Liver (tissue), 8 donors: ENCODE measurements at regions not wholly inside any gene's neighbourhood (a gene's known extent, or its start where the extent isn't known, plus 50 kb on each side); places are given as distances from the start of the nearest gene placed in this dataset.

Source experiments
- DNase-seq: peaks from one replicate; pipeline ENCODE4 v3.0.0-alpha.2; 2017; ENCODE audit warnings: low spot score
- H3K27ac ChIP-seq, 2 donors: one replicate each; pipeline ENCODE4 v1.7.0; 2013; ENCODE audit warnings: inconsistent platforms in 2 of 2, low read length in 2 of 2, control low read depth in 1 of 2, low read depth in 1 of 2, mild to moderate bottlenecking in 1 of 2
- H3K27me3 ChIP-seq, 4 donors: one replicate each; pipeline versions ENCODE4 v1.6.1 to v1.7.0; 2013; ENCODE audit warnings: low read length in 3 of 4, inconsistent platforms in 1 of 4, mild to moderate bottlenecking in 1 of 4, moderate library complexity in 1 of 4; ENCODE audit not compliant: control insufficient read depth in 4 of 4, insufficient read depth in 4 of 4
- H3K36me3 ChIP-seq, 4 donors: one replicate each; pipeline versions ENCODE4 v1.6.1 to v1.7.0; 2013; ENCODE audit warnings: low read length in 3 of 4, mild to moderate bottlenecking in 3 of 4, low read depth in 1 of 4, moderate library complexity in 1 of 4; ENCODE audit not compliant: control insufficient read depth in 4 of 4, insufficient read depth in 3 of 4
- H3K4me1 ChIP-seq, 4 donors: one replicate each; pipeline versions ENCODE4 v1.6.1 to v1.7.0; 2013; ENCODE audit warnings: low read length in 3 of 4, mild to moderate bottlenecking in 3 of 4, moderate library complexity in 1 of 4; ENCODE audit not compliant: control insufficient read depth in 4 of 4, insufficient read depth in 4 of 4
- H3K4me3 ChIP-seq, 3 donors: one replicate each; pipeline versions ENCODE4 v1.6.1 to v1.7.0; 2013; ENCODE audit warnings: low read length in 3 of 3, control low read depth in 1 of 3, low read depth in 1 of 3, mild to moderate bottlenecking in 1 of 3
- H3K9ac ChIP-seq, 2 donors: one replicate each; pipeline ENCODE4 v1.7.0; 2013; ENCODE audit warnings: low read length in 2 of 2, mild to moderate bottlenecking in 2 of 2, moderate library complexity in 2 of 2, control low read depth in 1 of 2, low read depth in 1 of 2
- H3K9me3 ChIP-seq, 4 donors: one replicate each; pipeline versions ENCODE4 v1.6.1 to v1.7.0; 2013; ENCODE audit warnings: low read length in 3 of 4; ENCODE audit not compliant: control insufficient read depth in 4 of 4
- FOXA1 ChIP-seq: IDR thresholded peaks from 2 replicates; pipeline ENCODE4 v1.6.1; 2016; ENCODE audit warnings: antibody characterized with exemption
- FOXA2 ChIP-seq: IDR thresholded peaks from 2 replicates; pipeline ENCODE4 v1.6.1; 2016; ENCODE audit warnings: antibody characterized with exemption
- GABPA ChIP-seq, 2 donors: IDR thresholded peaks in 1 of 2; conservative IDR thresholded peaks in 1 of 2; 2 replicates each; pipeline ENCODE4 v1.6.1; 2016; ENCODE audit warnings: antibody characterized with exemption in 2 of 2, mild to moderate bottlenecking in 1 of 2, moderate library complexity in 1 of 2
- HNF4G ChIP-seq: IDR thresholded peaks from 2 replicates; pipeline ENCODE4 v1.6.1; 2016; ENCODE audit warnings: antibody characterized with exemption
- JUND ChIP-seq, 2 donors: IDR thresholded peaks; 2 replicates each; pipeline ENCODE4 v1.6.1; 2016; ENCODE audit warnings: antibody characterized with exemption in 2 of 2
- NR2F2 ChIP-seq: IDR thresholded peaks from 2 replicates; pipeline ENCODE4 v1.6.1; 2016; ENCODE audit warnings: antibody characterized with exemption
- RAD21 ChIP-seq, 2 donors: IDR thresholded peaks; 2 replicates each; pipeline ENCODE4 v1.6.1; 2016; ENCODE audit warnings: antibody characterized with exemption in 2 of 2, mild to moderate bottlenecking in 2 of 2
- RXRA ChIP-seq, 2 donors: IDR thresholded peaks; 2 replicates each; pipeline ENCODE4 v1.6.1; 2017 to 2018; ENCODE audit warnings: antibody characterized with exemption in 2 of 2, mild to moderate bottlenecking in 1 of 2
- SP1 ChIP-seq: IDR thresholded peaks from 2 replicates; pipeline ENCODE4 v1.6.1; 2018; ENCODE audit warnings: antibody characterized with exemption, mild to moderate bottlenecking
- WGBS: extraction: QIAGEN DNeasy Blood & Tissue Kit; methylation state at CpG from one replicate; pipeline ENCODE4 v1.1.7; 2013; 5-methylcytosine and 5-hydroxymethylcytosine counted together
- TF ChIP-seq, protein P1 (sequence below): IDR thresholded peaks from 2 replicates; pipeline ENCODE4 v1.6.1; 2016; ENCODE audit warnings: antibody characterized with exemption
- TF ChIP-seq, protein P2 (sequence below): IDR thresholded peaks from 2 replicates; pipeline ENCODE4 v1.6.1; 2016; ENCODE audit warnings: antibody characterized with exemption
- TF ChIP-seq, protein P3 (sequence below): IDR thresholded peaks from 2 replicates; pipeline ENCODE4 v1.6.1; 2016; ENCODE audit warnings: antibody characterized with exemption
- TF ChIP-seq, protein P4 (sequence below): fragments of 150-350 bp; IDR thresholded peaks from 2 replicates; pipeline ENCODE4 v1.5.1; 2017; ENCODE audit warnings: improper control_type of control experiment, low read depth, low read length; ENCODE audit not compliant: missing input control
- TF ChIP-seq, protein P5 (sequence below): IDR thresholded peaks from 2 replicates; pipeline ENCODE4 v1.6.1; 2016; ENCODE audit warnings: antibody characterized with exemption, mild to moderate bottlenecking
- donor health status: healthy.
- donor health status: healthy.
- donor health status: healthy.
- donor health status: healthy.
- donor health status: healthy.

DNA sequence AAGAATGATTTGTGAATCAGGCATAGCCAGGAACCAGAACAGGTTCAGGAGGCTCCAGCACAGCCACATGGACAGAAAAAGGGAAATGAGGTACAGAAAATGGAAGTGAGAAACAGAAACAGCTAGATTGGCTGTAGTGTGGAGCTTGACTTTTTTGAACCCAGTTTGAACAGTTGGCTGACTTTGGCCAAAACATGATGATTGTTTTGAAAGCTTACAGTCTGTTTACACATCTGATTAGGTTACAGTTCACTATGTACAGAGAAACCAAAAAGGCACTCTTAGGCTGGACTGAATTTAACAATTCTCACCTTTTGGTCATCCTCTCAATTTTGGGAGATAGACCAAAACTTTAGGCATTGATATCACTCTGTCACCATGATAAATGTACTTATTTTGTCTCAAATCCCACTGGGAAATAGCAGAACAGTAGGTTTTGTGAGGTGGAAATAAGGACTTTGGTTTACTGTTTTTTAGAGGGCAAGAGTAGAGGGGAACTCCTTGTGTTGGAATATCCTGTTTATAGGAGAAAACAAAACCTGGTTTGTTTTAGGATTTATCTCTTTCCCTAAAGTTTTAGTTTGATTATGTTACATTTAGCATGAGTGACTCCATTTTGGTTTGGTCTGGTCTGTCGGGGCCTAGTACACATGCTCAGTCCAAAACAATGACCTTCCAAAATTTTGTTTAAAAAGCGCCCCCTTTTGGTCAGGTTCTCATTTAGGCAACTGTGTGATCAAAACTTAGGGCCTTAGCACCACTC is 123.1 kb downstream of the OLIG3 start (continued):
- TF ChIP-seq, protein P1, sequence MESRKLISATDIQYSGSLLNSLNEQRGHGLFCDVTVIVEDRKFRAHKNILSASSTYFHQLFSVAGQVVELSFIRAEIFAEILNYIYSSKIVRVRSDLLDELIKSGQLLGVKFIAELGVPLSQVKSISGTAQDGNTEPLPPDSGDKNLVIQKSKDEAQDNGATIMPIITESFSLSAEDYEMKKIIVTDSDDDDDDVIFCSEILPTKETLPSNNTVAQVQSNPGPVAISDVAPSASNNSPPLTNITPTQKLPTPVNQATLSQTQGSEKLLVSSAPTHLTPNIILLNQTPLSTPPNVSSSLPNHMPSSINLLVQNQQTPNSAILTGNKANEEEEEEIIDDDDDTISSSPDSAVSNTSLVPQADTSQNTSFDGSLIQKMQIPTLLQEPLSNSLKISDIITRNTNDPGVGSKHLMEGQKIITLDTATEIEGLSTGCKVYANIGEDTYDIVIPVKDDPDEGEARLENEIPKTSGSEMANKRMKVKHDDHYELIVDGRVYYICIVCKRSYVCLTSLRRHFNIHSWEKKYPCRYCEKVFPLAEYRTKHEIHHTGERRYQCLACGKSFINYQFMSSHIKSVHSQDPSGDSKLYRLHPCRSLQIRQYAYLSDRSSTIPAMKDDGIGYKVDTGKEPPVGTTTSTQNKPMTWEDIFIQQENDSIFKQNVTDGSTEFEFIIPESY: no peak
- no peak for TF ChIP-seq NR2F2
- no peak for TF ChIP-seq GABPA (IDR thresholded peaks at IDR 0.05 in 1 of 2, conservative IDR thresholded peaks at IDR 0.05 in 1 of 2)
- TF ChIP-seq SP1: peak; percentile 65
- TF ChIP-seq RAD21 (IDR thresholded peaks at IDR 0.05): peak in 1 of 2 donors; percentile 18
- TF ChIP-seq HNF4G: no peak

DNA sequence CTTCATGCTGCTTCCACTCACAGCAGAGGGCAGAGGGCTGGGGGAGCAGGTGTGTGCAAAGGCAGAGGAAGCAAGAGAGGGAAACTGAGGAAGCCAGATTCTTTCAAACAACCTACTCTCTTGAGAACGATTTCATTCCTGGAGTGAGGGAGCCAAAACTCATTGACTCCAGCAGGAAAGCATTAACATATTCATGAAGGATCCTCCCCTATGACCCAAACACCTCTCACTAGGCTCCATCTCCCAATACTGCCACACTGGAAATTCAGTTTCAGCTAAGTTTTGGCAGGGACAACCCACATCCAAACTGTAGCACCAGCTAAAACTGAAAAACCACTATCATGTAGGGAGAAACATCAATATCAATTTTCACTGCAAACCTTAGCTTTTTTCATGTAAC is 125.1 kb downstream of the OLIG3 start:
- H3K4me1 ChIP-seq: peaks cover 3 to 18% (median 5%) of the 10 kb centered on the region in 4 donors
- no peaks in the 10 kb centered on the region for H3K36me3 ChIP-seq
- H3K4me3 ChIP-seq: no peak overlapping the region
- DNase-seq: no peak
- no peak overlapping the region for H3K27ac ChIP-seq
- TF ChIP-seq, protein P2, sequence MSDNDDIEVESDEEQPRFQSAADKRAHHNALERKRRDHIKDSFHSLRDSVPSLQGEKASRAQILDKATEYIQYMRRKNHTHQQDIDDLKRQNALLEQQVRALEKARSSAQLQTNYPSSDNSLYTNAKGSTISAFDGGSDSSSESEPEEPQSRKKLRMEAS: no peak
- H3K9ac ChIP-seq: no peak overlapping the region
- no peaks in the 10 kb centered on the region for H3K9me3 ChIP-seq
- 75% methylated on average over 1 of the region's 1 CpG for WGBS
- H3K27me3 ChIP-seq: no peaks in the 10 kb centered on the region

DNA sequence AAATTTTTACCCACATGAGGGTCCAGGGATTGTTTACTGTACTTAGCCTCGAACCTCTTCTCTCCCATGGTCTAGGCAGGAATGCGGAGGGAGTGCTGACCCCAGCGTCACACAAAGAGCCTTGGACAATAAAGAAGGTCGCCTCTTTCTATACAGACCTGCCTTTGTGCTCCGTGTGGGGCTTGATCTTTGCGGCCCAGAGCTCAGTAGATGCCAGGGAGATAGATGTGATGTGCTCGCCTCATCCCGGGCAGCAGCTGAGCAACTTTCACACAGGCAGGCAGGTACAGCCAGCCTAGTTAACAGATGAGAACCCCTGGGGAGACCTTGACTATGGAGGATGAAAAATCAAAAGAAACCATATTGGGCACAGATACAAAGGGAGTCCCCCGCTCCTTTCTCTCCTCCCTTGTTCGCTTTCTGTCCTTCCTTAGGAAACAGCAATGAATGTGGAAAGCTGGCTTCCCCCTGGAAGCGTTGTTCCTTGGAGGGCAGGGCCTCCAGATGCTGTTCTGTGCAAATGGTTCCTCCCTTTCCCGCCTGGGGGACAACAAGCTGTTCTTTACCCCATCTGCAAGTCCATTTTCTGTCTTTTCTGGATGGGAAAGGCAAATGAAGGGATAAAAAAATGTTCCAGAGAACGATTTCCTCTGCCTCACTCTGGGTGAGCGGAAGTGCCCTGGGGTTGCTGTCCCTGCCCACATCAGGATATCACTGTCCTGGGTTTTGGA is 128.3 kb downstream of the OLIG3 start:
- H3K9ac ChIP-seq: no peak overlapping the region
- peaks cover 2 to 4% (median 4%) of the 10 kb centered on the region in 4 donors for H3K4me1 ChIP-seq
- DNase-seq: no peak
- H3K27ac ChIP-seq: no peak overlapping the region
- 91% methylated on average over 14 of the region's 14 CpGs for WGBS
- H3K4me3 ChIP-seq: no peak overlapping the region
- H3K9me3 ChIP-seq: no peaks in the 10 kb centered on the region
- TF ChIP-seq HNF4G: no peak
- H3K36me3 ChIP-seq: no peaks in the 10 kb centered on the region
- H3K27me3 ChIP-seq: no peaks in the 10 kb centered on the region

DNA sequence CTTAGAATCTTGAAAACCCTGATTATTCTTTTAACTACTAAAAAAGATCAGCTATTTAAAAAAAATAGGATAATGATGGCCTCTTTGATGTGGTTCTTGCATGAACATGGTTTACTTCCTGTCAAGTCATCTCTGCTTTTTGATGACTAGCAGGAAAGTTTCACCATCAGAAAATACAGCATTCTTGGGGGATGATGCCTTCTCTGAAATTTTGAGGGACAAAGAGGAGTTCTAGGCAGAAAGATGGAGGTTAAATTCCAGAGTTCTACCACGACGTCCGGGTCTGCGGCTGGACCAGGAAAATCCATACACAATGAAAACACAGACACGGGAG is 130.4 kb downstream of the OLIG3 start:
- WGBS: 89% methylated on average over 5 of the region's 5 CpGs
- no peak overlapping the region for H3K27ac ChIP-seq
- no peaks in the 10 kb centered on the region for H3K36me3 ChIP-seq
- no peaks in the 10 kb centered on the region for H3K4me1 ChIP-seq
- no peak for DNase-seq
- H3K9ac ChIP-seq: no peak overlapping the region
- no peak for TF ChIP-seq FOXA2
- no peak for TF ChIP-seq HNF4G
- TF ChIP-seq RXRA (IDR thresholded peaks at IDR 0.05): no peak
- TF ChIP-seq FOXA1: no peak
- TF ChIP-seq, protein P3, sequence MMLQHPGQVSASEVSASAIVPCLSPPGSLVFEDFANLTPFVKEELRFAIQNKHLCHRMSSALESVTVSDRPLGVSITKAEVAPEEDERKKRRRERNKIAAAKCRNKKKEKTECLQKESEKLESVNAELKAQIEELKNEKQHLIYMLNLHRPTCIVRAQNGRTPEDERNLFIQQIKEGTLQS: no peak
- TF ChIP-seq, protein P4, sequence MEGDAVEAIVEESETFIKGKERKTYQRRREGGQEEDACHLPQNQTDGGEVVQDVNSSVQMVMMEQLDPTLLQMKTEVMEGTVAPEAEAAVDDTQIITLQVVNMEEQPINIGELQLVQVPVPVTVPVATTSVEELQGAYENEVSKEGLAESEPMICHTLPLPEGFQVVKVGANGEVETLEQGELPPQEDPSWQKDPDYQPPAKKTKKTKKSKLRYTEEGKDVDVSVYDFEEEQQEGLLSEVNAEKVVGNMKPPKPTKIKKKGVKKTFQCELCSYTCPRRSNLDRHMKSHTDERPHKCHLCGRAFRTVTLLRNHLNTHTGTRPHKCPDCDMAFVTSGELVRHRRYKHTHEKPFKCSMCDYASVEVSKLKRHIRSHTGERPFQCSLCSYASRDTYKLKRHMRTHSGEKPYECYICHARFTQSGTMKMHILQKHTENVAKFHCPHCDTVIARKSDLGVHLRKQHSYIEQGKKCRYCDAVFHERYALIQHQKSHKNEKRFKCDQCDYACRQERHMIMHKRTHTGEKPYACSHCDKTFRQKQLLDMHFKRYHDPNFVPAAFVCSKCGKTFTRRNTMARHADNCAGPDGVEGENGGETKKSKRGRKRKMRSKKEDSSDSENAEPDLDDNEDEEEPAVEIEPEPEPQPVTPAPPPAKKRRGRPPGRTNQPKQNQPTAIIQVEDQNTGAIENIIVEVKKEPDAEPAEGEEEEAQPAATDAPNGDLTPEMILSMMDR: no peak
- TF ChIP-seq JUND (IDR thresholded peaks at IDR 0.05): no peak
- TF ChIP-seq, protein P5, sequence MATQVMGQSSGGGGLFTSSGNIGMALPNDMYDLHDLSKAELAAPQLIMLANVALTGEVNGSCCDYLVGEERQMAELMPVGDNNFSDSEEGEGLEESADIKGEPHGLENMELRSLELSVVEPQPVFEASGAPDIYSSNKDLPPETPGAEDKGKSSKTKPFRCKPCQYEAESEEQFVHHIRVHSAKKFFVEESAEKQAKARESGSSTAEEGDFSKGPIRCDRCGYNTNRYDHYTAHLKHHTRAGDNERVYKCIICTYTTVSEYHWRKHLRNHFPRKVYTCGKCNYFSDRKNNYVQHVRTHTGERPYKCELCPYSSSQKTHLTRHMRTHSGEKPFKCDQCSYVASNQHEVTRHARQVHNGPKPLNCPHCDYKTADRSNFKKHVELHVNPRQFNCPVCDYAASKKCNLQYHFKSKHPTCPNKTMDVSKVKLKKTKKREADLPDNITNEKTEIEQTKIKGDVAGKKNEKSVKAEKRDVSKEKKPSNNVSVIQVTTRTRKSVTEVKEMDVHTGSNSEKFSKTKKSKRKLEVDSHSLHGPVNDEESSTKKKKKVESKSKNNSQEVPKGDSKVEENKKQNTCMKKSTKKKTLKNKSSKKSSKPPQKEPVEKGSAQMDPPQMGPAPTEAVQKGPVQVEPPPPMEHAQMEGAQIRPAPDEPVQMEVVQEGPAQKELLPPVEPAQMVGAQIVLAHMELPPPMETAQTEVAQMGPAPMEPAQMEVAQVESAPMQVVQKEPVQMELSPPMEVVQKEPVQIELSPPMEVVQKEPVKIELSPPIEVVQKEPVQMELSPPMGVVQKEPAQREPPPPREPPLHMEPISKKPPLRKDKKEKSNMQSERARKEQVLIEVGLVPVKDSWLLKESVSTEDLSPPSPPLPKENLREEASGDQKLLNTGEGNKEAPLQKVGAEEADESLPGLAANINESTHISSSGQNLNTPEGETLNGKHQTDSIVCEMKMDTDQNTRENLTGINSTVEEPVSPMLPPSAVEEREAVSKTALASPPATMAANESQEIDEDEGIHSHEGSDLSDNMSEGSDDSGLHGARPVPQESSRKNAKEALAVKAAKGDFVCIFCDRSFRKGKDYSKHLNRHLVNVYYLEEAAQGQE: no peak
- TF ChIP-seq, protein P1: no peak
- H3K4me3 ChIP-seq: no peak overlapping the region
- H3K27me3 ChIP-seq: no peaks in the 10 kb centered on the region
- no peaks in the 10 kb centered on the region for H3K9me3 ChIP-seq
